Adipocyte (in vitro differentiated cells): ENCODE measurements at regions not wholly inside any gene's neighbourhood (a gene's known extent, or its start where the extent isn't known, plus 50 kb on each side); places are given as distances from the start of the nearest gene placed in this dataset.
A peak's percentile ranks its signal among the peaks of the same experiment; 100 is the strongest.

Experiments used
- DNase-seq: peaks from one replicate; pipeline ENCODE4 v3.0.0-alpha.2; 2015; ENCODE audit warnings: low read depth
- H3K27me3 ChIP-seq: replicated peaks from 2 replicates; pipeline ENCODE4 v1.7.0; 2013; ENCODE audit warnings: mild to moderate bottlenecking, low read length, moderate library complexity; ENCODE audit not compliant: control insufficient read depth, insufficient read depth
- H3K36me3 ChIP-seq: 2 replicates; pipeline ENCODE4 v1.7.0; 2013; ENCODE audit warnings: low read length, mild to moderate bottlenecking, moderate library complexity; ENCODE audit not compliant: control insufficient read depth, insufficient read depth, severe bottlenecking
- H3K4me1 ChIP-seq: 2 replicates; pipeline ENCODE4 v1.7.0; 2013; ENCODE audit warnings: mild to moderate bottlenecking, low read length, moderate library complexity; ENCODE audit not compliant: control insufficient read depth, insufficient read depth
- H3K4me3 ChIP-seq: 2 replicates; pipeline ENCODE4 v1.7.0; 2013; ENCODE audit warnings: mild to moderate bottlenecking, low read length, moderate library complexity
- H3K9ac ChIP-seq: 2 replicates; pipeline ENCODE4 v1.7.0; 2013; ENCODE audit warnings: mild to moderate bottlenecking, low read length, moderate library complexity
- H3K9me3 ChIP-seq: 2 replicates; pipeline ENCODE4 v1.7.0; 2013; ENCODE audit warnings: mild to moderate bottlenecking, low read length, moderate library complexity; ENCODE audit not compliant: control insufficient read depth

- peaks cover 12% of the 10 kb centered on the region for H3K27me3 ChIP-seq
- peaks cover 3% of the 10 kb centered on the region for H3K9me3 ChIP-seq
- DNase-seq = no peak
- H3K4me1 ChIP-seq = no peaks in the 10 kb centered on the region
- H3K36me3 ChIP-seq = no peaks in the 10 kb centered on the region
- H3K4me3 ChIP-seq = no peak overlapping the region
- H3K9ac ChIP-seq = no peak overlapping the region
Observed at GRCh38 chrX:64097891-64098290, 107.6 kb downstream of the AMER1 start.

- H3K36me3 ChIP-seq = no peaks in the 10 kb centered on the region
- DNase-seq = peak; percentile 54
Observed at GRCh38 chrX:64093761-64094160, 111.7 kb downstream of the AMER1 start.

More at GRCh38 chrX:64093761-64094160, 111.7 kb downstream of the AMER1 start:
- Histone ChIP-seq H3K9ac (no peak overlapping the region), H3K4me3 (no peak overlapping the region), H3K27me3 (peaks cover 4% of the 10 kb centered on the region), H3K4me1 (no peaks in the 10 kb centered on the region), H3K9me3 (no peaks in the 10 kb centered on the region)
